Gastroesophageal sphincter (tissue), 4 donors: ENCODE measurements at regions not wholly inside any gene's neighbourhood (a gene's known extent, or its start where the extent isn't known, plus 50 kb on each side); places are given as distances from the start of the nearest gene placed in this dataset.
A peak's percentile ranks its signal among the peaks of the same experiment; 100 is the strongest.

ENCODE experiments used
- ATAC-seq: fragments of 150-250 bp; one replicate; pipeline ENCODE4 v1.9.1; 2016; ENCODE audit warnings: mild to moderate bottlenecking, moderate library complexity
- H3K27ac ChIP-seq, 4 donors: fragments of 200-600 bp; sonication (generic) in 3 of 4; 1 replicate in 3 of 4; 2 replicates in 1 of 4; pipeline ENCODE4 v1.5.1; 2016 to 2019
- H3K27me3 ChIP-seq: fragments of 200-600 bp; sonication (generic); one replicate; pipeline ENCODE4 v1.5.1; 2019
- H3K36me3 ChIP-seq, 2 donors: fragments of 200-600 bp; sonication (generic); one replicate each; pipeline ENCODE4 v1.5.1; 2019; ENCODE audit warnings: control low read depth in 1 of 2
- H3K4me1 ChIP-seq, 3 donors: fragments of 200-600 bp; sonication (generic); 1 replicate in 2 of 3; 2 replicates in 1 of 3; pipeline ENCODE4 v1.5.1; 2016 to 2019; ENCODE audit warnings: control low read depth in 2 of 3
- H3K4me3 ChIP-seq, 2 donors: fragments of 200-600 bp; sonication (generic); one replicate each; pipeline ENCODE4 v1.5.1; 2019; ENCODE audit warnings: mild to moderate bottlenecking in 1 of 2, moderate library complexity in 1 of 2
- H3K9me3 ChIP-seq, 3 donors: fragments of 200-600 bp; sonication (generic); one replicate each; pipeline ENCODE4 v1.5.1; 2017 to 2019; ENCODE audit warnings: control low read depth in 2 of 3
- EP300 ChIP-seq: sonication (generic); formaldehyde crosslinking; IDR thresholded peaks from one replicate; pipeline ENCODE4 v1.6.1; 2017; ENCODE audit warnings: antibody characterized with exemption, mild to moderate bottlenecking
- POLR2A ChIP-seq, 2 donors: fragments of 450-650 bp; IDR thresholded peaks; one replicate each; pipeline ENCODE4 v1.6.1; 2017; ENCODE audit warnings: antibody characterized with exemption in 2 of 2, mild to moderate bottlenecking in 2 of 2, moderate library complexity in 1 of 2
- POLR2AphosphoS5 ChIP-seq: sonication (generic); formaldehyde crosslinking; IDR thresholded peaks from one replicate; pipeline ENCODE4 v1.6.1; 2017; ENCODE audit warnings: antibody characterized with exemption
- WGBS, 2 donors: methylation state at CpG; one replicate each; pipeline ENCODE4 v1.1.5; 2018; ENCODE audit warnings: low coverage in 1 of 2; 5-methylcytosine and 5-hydroxymethylcytosine counted together
- small RNA-seq, 4 donors: library from RNA; depleted of rRNA; stranded (forward); fragments of <200 nt; gene quantifications; one replicate each; pipeline ENCODE3, GENCODE V24; 2016
- TF ChIP-seq, protein P1 (sequence below), 4 experiments: fragments of 200-600 bp in 2 of 4; fragments of 450-650 bp in 2 of 4; sonication (generic) in 1 of 4; IDR thresholded peaks; one replicate each; pipeline ENCODE4 v1.5.1; 2017 to 2019; ENCODE audit warnings: antibody characterized with exemption in 4 of 4, mild to moderate bottlenecking in 2 of 4, moderate library complexity in 2 of 4

DNA sequence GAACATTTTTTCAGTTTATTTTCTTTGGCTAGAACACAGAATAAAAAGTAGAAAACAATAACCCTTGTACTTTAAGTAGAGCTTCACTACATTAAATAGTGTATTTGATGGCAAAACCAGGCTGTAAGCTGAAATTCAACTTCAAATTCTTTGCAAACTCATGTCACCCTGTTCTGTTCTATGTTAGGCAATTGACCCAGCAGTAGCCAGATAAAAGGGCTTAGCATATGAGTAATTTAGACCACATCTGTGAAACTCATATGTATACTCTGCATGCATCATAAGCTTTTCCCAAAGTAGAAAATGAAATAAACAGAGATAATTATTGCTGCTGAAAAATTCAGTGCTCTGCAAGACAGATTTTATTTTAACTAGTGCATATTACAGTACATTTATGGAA, 150.2 kb downstream of the GNAI1 start:
- no peak overlapping the region for H3K4me3 ChIP-seq
- no peaks in the 10 kb centered on the region for H3K27me3 ChIP-seq
- TF ChIP-seq POLR2AphosphoS5 = no peak
- ATAC-seq = no peak
- H3K36me3 ChIP-seq = no peaks in the 10 kb centered on the region
- peaks cover 0 to under 1% (median 0%) of the 10 kb centered on the region in 3 donors for H3K4me1 ChIP-seq
- H3K9me3 ChIP-seq = no peaks in the 10 kb centered on the region
- H3K27ac ChIP-seq = no peak overlapping the region

DNA sequence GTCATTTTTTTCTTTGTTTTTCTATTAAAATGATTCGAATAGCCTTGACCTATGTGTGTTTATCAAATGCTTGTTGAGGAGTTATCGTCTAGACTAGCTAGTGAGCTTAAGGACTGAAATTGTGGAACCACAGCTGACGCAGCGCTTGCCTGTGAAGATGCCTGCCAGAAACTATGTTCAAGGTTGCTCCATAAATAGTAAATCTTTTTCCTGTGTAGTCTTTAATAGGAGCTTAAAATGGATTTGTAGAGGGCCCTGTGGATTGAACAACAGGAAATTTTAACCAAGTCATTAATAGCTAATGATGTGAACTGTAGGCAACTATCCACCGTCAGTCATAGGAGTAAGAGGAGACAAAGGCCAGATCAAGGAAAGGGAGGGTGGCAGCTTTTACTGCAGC, 145.1 kb downstream of the GNAI1 start:
- H3K27me3 ChIP-seq = no peaks in the 10 kb centered on the region
- ATAC-seq = no peak
- H3K36me3 ChIP-seq = no peaks in the 10 kb centered on the region
- no peak for TF ChIP-seq POLR2AphosphoS5
- WGBS, 2 donors = 77 to 83% methylated on average over 5 of the region's 5 CpGs
- no peaks in the 10 kb centered on the region for H3K9me3 ChIP-seq
- H3K27ac ChIP-seq = no peak overlapping the region
- peaks cover 6 to 35% (median 8%) of the 10 kb centered on the region in 3 donors for H3K4me1 ChIP-seq
- H3K4me3 ChIP-seq = no peak overlapping the region

DNA sequence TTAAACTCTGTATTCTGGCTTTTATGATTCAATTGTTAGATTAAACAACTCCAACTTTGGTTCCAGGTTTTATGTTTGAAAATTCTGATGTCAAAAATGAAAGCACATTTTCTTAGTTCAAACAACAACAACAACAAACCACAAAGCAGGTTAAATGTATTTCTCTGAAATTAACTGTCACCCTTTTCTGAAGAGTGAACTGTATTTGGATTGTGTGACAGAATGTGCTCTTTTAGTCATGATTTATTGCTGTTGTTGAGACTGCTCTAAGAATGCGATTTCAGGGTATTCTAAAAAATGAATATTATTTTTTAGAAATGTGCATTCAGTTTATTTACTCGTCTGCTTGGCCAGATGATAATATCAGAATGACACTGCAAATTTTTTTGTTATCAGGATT, 144.1 kb downstream of the GNAI1 start:
- no peak overlapping the region for H3K4me3 ChIP-seq
- no peaks in the 10 kb centered on the region for H3K27me3 ChIP-seq
- peaks cover 6 to 35% (median 8%) of the 10 kb centered on the region in 3 donors for H3K4me1 ChIP-seq
- WGBS, 2 donors = 88% methylated on average over 2 of the region's 2 CpGs
- peak overlapping the region in 1 of 4 donors; percentile 50 for H3K27ac ChIP-seq
- ATAC-seq = no peak
- no peaks in the 10 kb centered on the region for H3K9me3 ChIP-seq
- no peaks in the 10 kb centered on the region for H3K36me3 ChIP-seq
- TF ChIP-seq POLR2A (IDR thresholded peaks at IDR 0.05) (no peak), EP300 (no peak), POLR2AphosphoS5 (no peak)
- TF ChIP-seq, protein P1, sequence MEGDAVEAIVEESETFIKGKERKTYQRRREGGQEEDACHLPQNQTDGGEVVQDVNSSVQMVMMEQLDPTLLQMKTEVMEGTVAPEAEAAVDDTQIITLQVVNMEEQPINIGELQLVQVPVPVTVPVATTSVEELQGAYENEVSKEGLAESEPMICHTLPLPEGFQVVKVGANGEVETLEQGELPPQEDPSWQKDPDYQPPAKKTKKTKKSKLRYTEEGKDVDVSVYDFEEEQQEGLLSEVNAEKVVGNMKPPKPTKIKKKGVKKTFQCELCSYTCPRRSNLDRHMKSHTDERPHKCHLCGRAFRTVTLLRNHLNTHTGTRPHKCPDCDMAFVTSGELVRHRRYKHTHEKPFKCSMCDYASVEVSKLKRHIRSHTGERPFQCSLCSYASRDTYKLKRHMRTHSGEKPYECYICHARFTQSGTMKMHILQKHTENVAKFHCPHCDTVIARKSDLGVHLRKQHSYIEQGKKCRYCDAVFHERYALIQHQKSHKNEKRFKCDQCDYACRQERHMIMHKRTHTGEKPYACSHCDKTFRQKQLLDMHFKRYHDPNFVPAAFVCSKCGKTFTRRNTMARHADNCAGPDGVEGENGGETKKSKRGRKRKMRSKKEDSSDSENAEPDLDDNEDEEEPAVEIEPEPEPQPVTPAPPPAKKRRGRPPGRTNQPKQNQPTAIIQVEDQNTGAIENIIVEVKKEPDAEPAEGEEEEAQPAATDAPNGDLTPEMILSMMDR (IDR thresholded peaks at IDR 0.05) = no peak

DNA sequence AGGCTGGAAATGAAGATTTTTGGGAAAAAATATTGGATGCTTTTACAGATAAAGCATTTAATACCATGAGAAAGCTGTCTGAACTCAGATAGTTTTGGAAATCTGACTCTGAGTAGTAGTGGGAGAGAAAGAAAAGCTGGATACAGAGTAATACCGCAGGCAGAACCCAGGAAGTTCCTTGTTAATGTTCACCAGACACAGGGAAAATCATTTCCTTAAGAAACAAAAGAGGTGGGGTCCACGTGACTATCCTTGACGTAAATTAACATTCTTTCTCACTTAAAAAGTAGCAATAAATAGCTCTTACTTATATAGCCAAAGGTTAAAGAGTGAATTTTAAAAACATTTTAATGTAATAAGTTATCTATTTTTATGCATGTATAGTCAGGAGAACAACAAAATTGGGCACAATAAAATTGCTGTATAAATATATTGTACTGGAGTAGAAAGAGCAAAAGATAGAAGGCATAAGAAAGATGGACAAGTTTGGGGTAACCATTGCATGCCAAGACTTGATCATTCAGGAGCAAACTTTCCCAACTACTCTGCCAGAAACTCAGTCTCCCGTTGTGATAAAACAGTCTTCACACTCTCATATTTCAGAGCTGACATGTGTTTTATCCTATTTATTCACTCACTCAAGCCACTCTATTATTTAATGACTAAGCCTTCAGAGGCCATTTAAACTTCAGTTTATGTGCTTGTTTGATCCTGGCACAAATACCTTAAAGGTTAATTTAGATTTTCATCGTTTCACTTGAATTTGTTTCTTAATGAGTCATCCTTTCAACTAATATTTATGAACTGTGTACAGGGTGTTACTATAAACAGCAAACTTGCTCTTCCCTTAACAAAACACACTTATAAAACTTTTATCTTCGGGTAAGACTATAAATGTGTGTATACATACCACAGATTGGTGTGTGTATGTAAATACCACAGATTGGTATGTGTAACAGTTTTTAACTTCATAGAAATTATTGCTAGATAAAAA, 143.1 kb downstream of the GNAI1 start:
- H3K4me3 ChIP-seq = no peak overlapping the region
- H3K27ac ChIP-seq = peak overlapping the region; percentile 20 to 50 (median 44)
- 14 to 24% methylated on average over 6 of the region's 6 CpGs for WGBS, 2 donors
- no peaks in the 10 kb centered on the region for H3K27me3 ChIP-seq
- no peaks in the 10 kb centered on the region for H3K9me3 ChIP-seq
- ATAC-seq = no peak
- peaks cover 8 to 35% (median 10%) of the 10 kb centered on the region in 3 donors for H3K4me1 ChIP-seq
- TF ChIP-seq POLR2A (IDR thresholded peaks at IDR 0.05) (no peak), POLR2AphosphoS5 (no peak), EP300 (no peak)
- TF ChIP-seq, protein P1 (IDR thresholded peaks at IDR 0.05) = no peak
- H3K36me3 ChIP-seq = no peaks in the 10 kb centered on the region

Small RNA genes lying in the stretch of these regions (small RNA-seq; reads per million reads assigned to genes)
- 0 to 0.09 (median 0) reads per million in 4 donors for gene RN7SL35P
- 0 reads per million in 4 donors for gene SNRPBP1
